Ectodermal cell (in vitro differentiated cells): ENCODE measurements at regions not wholly inside any gene's neighbourhood (a gene's known extent, or its start where the extent isn't known, plus 50 kb on each side); places are given as distances from the start of the nearest gene placed in this dataset.
"Not testable (repeated sequence)": the region's sequence is repeated elsewhere in the genome, so short reads cannot be mapped to it uniquely, and the experiment has no call there.

Experiments used
- H3K27ac ChIP-seq: 2 replicates; pipeline ENCODE4 v1.7.0; 2013; ENCODE audit warnings: mild to moderate bottlenecking, low read depth, low read length; ENCODE audit not compliant: insufficient read depth, poor library complexity, severe bottlenecking
- H3K27me3 ChIP-seq: 2 replicates; pipeline ENCODE4 v1.7.0; 2013; ENCODE audit warnings: mild to moderate bottlenecking, low read length; ENCODE audit not compliant: insufficient read depth, control insufficient read depth, poor library complexity, severe bottlenecking
- H3K36me3 ChIP-seq: one replicate; pipeline ENCODE4 v1.7.0; 2013; ENCODE audit warnings: low read length; ENCODE audit not compliant: control insufficient read depth, insufficient read depth
- H3K4me1 ChIP-seq: one replicate; pipeline ENCODE4 v1.7.0; 2013; ENCODE audit warnings: low read length; ENCODE audit not compliant: control insufficient read depth, insufficient read depth
- H3K4me3 ChIP-seq: 2 replicates; pipeline ENCODE4 v1.7.0; 2013; ENCODE audit warnings: low read depth, low read length, control low read depth; ENCODE audit not compliant: insufficient read depth
- H3K9me3 ChIP-seq: 2 replicates; pipeline ENCODE4 v1.7.0; 2013; ENCODE audit warnings: mild to moderate bottlenecking, low read length, moderate library complexity; ENCODE audit not compliant: control insufficient read depth
- WGBS, 2 experiments: methylation state at CpG; one replicate each; pipeline ENCODE4 v1.1.7; 2013; ENCODE audit warnings: missing lambda C conversion rate in 2 of 2; 5-methylcytosine and 5-hydroxymethylcytosine counted together

GRCh38 chr4:34289962-34290361 lies 1954.4 kb downstream of the ARAP2 start:
- no peaks in the 10 kb centered on the region for H3K27me3 ChIP-seq
- no peaks in the 10 kb centered on the region for H3K4me1 ChIP-seq
- H3K27ac ChIP-seq: no peak overlapping the region
- H3K9me3 ChIP-seq: no peaks in the 10 kb centered on the region
- no peak overlapping the region for H3K4me3 ChIP-seq
- H3K36me3 ChIP-seq: no peaks in the 10 kb centered on the region

- H3K4me3 ChIP-seq: no peak overlapping the region
- no peaks in the 10 kb centered on the region for H3K27me3 ChIP-seq
- no peak overlapping the region for H3K27ac ChIP-seq
- H3K36me3 ChIP-seq: no peaks in the 10 kb centered on the region
- H3K4me1 ChIP-seq: no peaks in the 10 kb centered on the region
- no peaks in the 10 kb centered on the region for H3K9me3 ChIP-seq
These were observed 1950.9 kb downstream of the ARAP2 start for GRCh38 chr4:34293459-34293858.

- no peak overlapping the region for H3K27ac ChIP-seq
- no peaks in the 10 kb centered on the region for H3K36me3 ChIP-seq
- no peaks in the 10 kb centered on the region for H3K27me3 ChIP-seq
- H3K4me3 ChIP-seq: no peak overlapping the region
- no peaks in the 10 kb centered on the region for H3K4me1 ChIP-seq
- no peaks in the 10 kb centered on the region for H3K9me3 ChIP-seq
These were observed 1934.9 kb downstream of the ARAP2 start for GRCh38 chr4:34309383-34309906.

- Histone ChIP-seq H3K27me3 (no peaks in the 10 kb centered on the region), H3K36me3 (no peaks in the 10 kb centered on the region), H3K4me1 (no peaks in the 10 kb centered on the region), H3K27ac (no peak overlapping the region), H3K9me3 (no peaks in the 10 kb centered on the region), H3K4me3 (no peak overlapping the region)
These were observed 1925.5 kb downstream of the ARAP2 start for GRCh38 chr4:34318773-34319172.

GRCh38 chr4:34323549-34324320 lies 1920.6 kb downstream of the ARAP2 start:
- no peaks in the 10 kb centered on the region for H3K27me3 ChIP-seq
- H3K36me3 ChIP-seq: no peaks in the 10 kb centered on the region
- no peak overlapping the region for H3K4me3 ChIP-seq
- H3K9me3 ChIP-seq: no peaks in the 10 kb centered on the region
- H3K4me1 ChIP-seq: no peaks in the 10 kb centered on the region
- no peak overlapping the region for H3K27ac ChIP-seq
- 78 to 100% methylated on average over 1 of the region's 1 CpG for WGBS, 2 experiments

- 100% methylated on average over 1 of the region's 1 CpG; no CpG with 5 or more reads in 1 of the 2 experiments for WGBS, 2 experiments
- Histone ChIP-seq H3K27ac (no peak overlapping the region), H3K27me3 (no peaks in the 10 kb centered on the region), H3K9me3 (no peaks in the 10 kb centered on the region), H3K36me3 (no peaks in the 10 kb centered on the region), H3K4me1 (no peaks in the 10 kb centered on the region), H3K4me3 (no peak overlapping the region)
These were observed 1915.4 kb downstream of the ARAP2 start for GRCh38 chr4:34328939-34329338.

- 95% methylated on average over 13 of the region's 13 CpGs for WGBS, 2 experiments
- not testable (repeated sequence) for H3K4me1 ChIP-seq, H3K27me3 ChIP-seq, H3K27ac ChIP-seq, H3K36me3 ChIP-seq, H3K4me3 ChIP-seq, H3K9me3 ChIP-seq
These were observed 1909.2 kb downstream of the ARAP2 start for GRCh38 chr4:34335156-34335555.

- not testable (repeated sequence) for H3K27me3 ChIP-seq, H3K4me3 ChIP-seq, H3K9me3 ChIP-seq, H3K36me3 ChIP-seq, H3K27ac ChIP-seq, H3K4me1 ChIP-seq
- 95 to 97% methylated on average over 20 to 22 of the region's 22 CpGs for WGBS, 2 experiments
These were observed 1908.8 kb downstream of the ARAP2 start for GRCh38 chr4:34335556-34335955.

GRCh38 chr4:34362654-34363053 lies 1881.7 kb downstream of the ARAP2 start:
- no peaks in the 10 kb centered on the region for H3K36me3 ChIP-seq
- no peaks in the 10 kb centered on the region for H3K9me3 ChIP-seq
- no peak overlapping the region for H3K27ac ChIP-seq
- H3K27me3 ChIP-seq: no peaks in the 10 kb centered on the region
- H3K4me1 ChIP-seq: no peaks in the 10 kb centered on the region
- H3K4me3 ChIP-seq: no peak overlapping the region

- no peaks in the 10 kb centered on the region for H3K27me3 ChIP-seq
- 90 to 97% methylated on average over 2 of the region's 2 CpGs for WGBS, 2 experiments
- H3K9me3 ChIP-seq: no peaks in the 10 kb centered on the region
- no peak overlapping the region for H3K27ac ChIP-seq
- H3K36me3 ChIP-seq: no peaks in the 10 kb centered on the region
- no peaks in the 10 kb centered on the region for H3K4me1 ChIP-seq
- no peak overlapping the region for H3K4me3 ChIP-seq
These were observed 1880.5 kb downstream of the ARAP2 start for GRCh38 chr4:34363842-34364241.

- WGBS, 2 experiments: 89 to 93% methylated on average over 2 of the region's 2 CpGs
- H3K4me1 ChIP-seq: no peaks in the 10 kb centered on the region
- H3K9me3 ChIP-seq: no peaks in the 10 kb centered on the region
- no peak overlapping the region for H3K4me3 ChIP-seq
- no peaks in the 10 kb centered on the region for H3K27me3 ChIP-seq
- H3K27ac ChIP-seq: no peak overlapping the region
- no peaks in the 10 kb centered on the region for H3K36me3 ChIP-seq
These were observed 1878.4 kb downstream of the ARAP2 start for GRCh38 chr4:34365946-34366345.
